ENCODE measurements at regions not wholly inside any gene's neighbourhood (a gene's known extent, or its start where the extent isn't known, plus 50 kb on each side); places are given as distances from the start of the nearest gene placed in this dataset.

- Mint-ChIP-seq H3K27ac (ENCODE audit: unreplicated experiment) (no peak overlapping the region), H3K36me3 (ENCODE audit: unreplicated experiment) (peaks cover 43% of the 10 kb centered on the region), H3K4me3 (ENCODE audit: unreplicated experiment) (no peak overlapping the region), H3K4me1 (ENCODE audit: low read depth, unreplicated experiment) (no peaks in the 10 kb centered on the region), H3K27me3 (ENCODE audit: unreplicated experiment) (peaks cover 6% of the 10 kb centered on the region), H3K9me3 (ENCODE audit: unreplicated experiment) (peaks cover 13% of the 10 kb centered on the region)
- no peak for TF ChIP-seq CTCF (IDR thresholded peaks at IDR 0.05; ENCODE audit: partially characterized antibody, unreplicated experiment)
- DNase-seq: no peak
These were observed 105.7 kb downstream of the FOXL3 start for GRCh38 chr7:395643-396042.

GRCh38 chr7:398888-399287 lies 108.9 kb downstream of the FOXL3 start:
- H3K4me3 Mint-ChIP-seq (ENCODE audit: unreplicated experiment): no peak overlapping the region

GRCh38 chr7:400901-401485 lies 111.0 kb downstream of the FOXL3 start:
- Mint-ChIP-seq H3K27ac (ENCODE audit: unreplicated experiment) (no peak overlapping the region), H3K9me3 (ENCODE audit: unreplicated experiment) (peaks cover 10% of the 10 kb centered on the region), H3K36me3 (ENCODE audit: unreplicated experiment) (peaks cover 40% of the 10 kb centered on the region), H3K4me3 (ENCODE audit: unreplicated experiment) (no peak overlapping the region), H3K27me3 (ENCODE audit: unreplicated experiment) (peaks cover 9% of the 10 kb centered on the region), H3K4me1 (ENCODE audit: low read depth, unreplicated experiment) (no peaks in the 10 kb centered on the region)
- TF ChIP-seq CTCF (IDR thresholded peaks at IDR 0.05; ENCODE audit: partially characterized antibody, unreplicated experiment): no peak
- no peak for DNase-seq

More at GRCh38 chr7:398888-399287, 108.9 kb downstream of the FOXL3 start:
- Mint-ChIP-seq H3K27me3 (ENCODE audit: unreplicated experiment) (peaks cover 7% of the 10 kb centered on the region), H3K27ac (ENCODE audit: unreplicated experiment) (no peak overlapping the region), H3K4me1 (ENCODE audit: low read depth, unreplicated experiment) (no peaks in the 10 kb centered on the region), H3K9me3 (ENCODE audit: unreplicated experiment) (peaks cover 11% of the 10 kb centered on the region), H3K36me3 (ENCODE audit: unreplicated experiment) (peaks cover 43% of the 10 kb centered on the region)
- TF ChIP-seq CTCF (IDR thresholded peaks at IDR 0.05; ENCODE audit: partially characterized antibody, unreplicated experiment): no peak
- no peak for DNase-seq

- no peak for TF ChIP-seq CTCF (IDR thresholded peaks at IDR 0.05; ENCODE audit: partially characterized antibody, unreplicated experiment)
- DNase-seq: no peak
- peaks cover 9% of the 10 kb centered on the region for H3K27me3 Mint-ChIP-seq (ENCODE audit: unreplicated experiment)
- H3K4me3 Mint-ChIP-seq (ENCODE audit: unreplicated experiment): no peak overlapping the region
- H3K36me3 Mint-ChIP-seq (ENCODE audit: unreplicated experiment): peaks cover 35% of the 10 kb centered on the region
- H3K9me3 Mint-ChIP-seq (ENCODE audit: unreplicated experiment): peaks cover 10% of the 10 kb centered on the region
- no peak overlapping the region for H3K27ac Mint-ChIP-seq (ENCODE audit: unreplicated experiment)
- no peaks in the 10 kb centered on the region for H3K4me1 Mint-ChIP-seq (ENCODE audit: low read depth, unreplicated experiment)
These were observed 111.5 kb downstream of the FOXL3 start for GRCh38 chr7:401495-401894.

- Mint-ChIP-seq H3K9me3 (ENCODE audit: unreplicated experiment) (peaks cover 10% of the 10 kb centered on the region), H3K4me1 (ENCODE audit: low read depth, unreplicated experiment) (no peaks in the 10 kb centered on the region), H3K27me3 (ENCODE audit: unreplicated experiment) (peaks cover 10% of the 10 kb centered on the region), H3K4me3 (ENCODE audit: unreplicated experiment) (no peak overlapping the region), H3K36me3 (ENCODE audit: unreplicated experiment) (peaks cover 22% of the 10 kb centered on the region), H3K27ac (ENCODE audit: unreplicated experiment) (no peak overlapping the region)
- TF ChIP-seq CTCF (IDR thresholded peaks at IDR 0.05; ENCODE audit: partially characterized antibody, unreplicated experiment): no peak
- DNase-seq: no peak
These were observed 114.7 kb downstream of the PDGFA start for GRCh38 chr7:404812-405488.

Measured in glutamatergic neuron (in vitro differentiated cells).